GM12878 (cell line): ENCODE measurements at regions not wholly inside any gene's neighbourhood (a gene's known extent, or its start where the extent isn't known, plus 50 kb on each side); places are given as distances from the start of the nearest gene placed in this dataset.

Experiments used
- EZH2 ChIP-seq: IDR thresholded peaks from 2 replicates; pipeline ENCODE4 v1.6.1; 2012; ENCODE audit warnings: low read depth, mild to moderate bottlenecking, control low read depth, inconsistent platforms, low read length, borderline replicate concordance; ENCODE audit not compliant: control insufficient read depth
- HDGF ChIP-seq: fragments of 450-650 bp; IDR thresholded peaks from 2 replicates; pipeline ENCODE4 v1.6.1; 2016; ENCODE audit warnings: antibody characterized with exemption
- JUND ChIP-seq: IDR thresholded peaks from 2 replicates; pipeline ENCODE4 v1.6.1; 2012; ENCODE audit warnings: low read depth, mild to moderate bottlenecking, low read length, improper control_type of control experiment, moderate library complexity
- TF ChIP-seq, protein P1 (sequence below), 3 experiments: IDR thresholded peaks in 2 of 3; conservative IDR thresholded peaks in 1 of 3; 2 replicates each; pipeline ENCODE4 v1.5.1; 2011; ENCODE audit warnings: low read depth in 3 of 3, low read length in 3 of 3, mild to moderate bottlenecking in 3 of 3, control low read depth in 2 of 3, moderate library complexity in 2 of 3, inconsistent platforms in 1 of 3, mixed read lengths in 1 of 3; ENCODE audit not compliant: control insufficient read depth in 2 of 3, insufficient read depth in 1 of 3; ENCODE audit errors: extremely low read depth in 1 of 3

DNA sequence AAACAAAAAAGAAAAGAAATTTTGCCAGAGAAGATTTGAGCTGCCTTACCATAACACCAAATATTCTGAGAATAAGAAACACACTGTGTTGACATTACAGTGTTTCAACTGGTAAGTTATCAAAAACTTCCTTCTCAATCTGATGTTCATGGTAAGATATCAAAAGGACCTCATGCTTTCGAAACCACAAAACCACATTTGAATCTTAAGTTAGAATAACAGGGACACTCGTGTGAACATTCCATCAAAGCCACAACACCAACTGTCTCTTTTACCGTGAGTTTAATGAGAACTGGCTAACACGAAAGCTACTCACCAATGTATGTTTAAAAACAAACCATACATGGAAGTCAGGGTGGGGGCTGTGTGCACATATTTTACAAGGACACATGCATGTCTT lies 73.0 kb upstream of the OPRM1 start:
- TF ChIP-seq EZH2 (no peak), HDGF (no peak), JUND (no peak)
- TF ChIP-seq, protein P1, sequence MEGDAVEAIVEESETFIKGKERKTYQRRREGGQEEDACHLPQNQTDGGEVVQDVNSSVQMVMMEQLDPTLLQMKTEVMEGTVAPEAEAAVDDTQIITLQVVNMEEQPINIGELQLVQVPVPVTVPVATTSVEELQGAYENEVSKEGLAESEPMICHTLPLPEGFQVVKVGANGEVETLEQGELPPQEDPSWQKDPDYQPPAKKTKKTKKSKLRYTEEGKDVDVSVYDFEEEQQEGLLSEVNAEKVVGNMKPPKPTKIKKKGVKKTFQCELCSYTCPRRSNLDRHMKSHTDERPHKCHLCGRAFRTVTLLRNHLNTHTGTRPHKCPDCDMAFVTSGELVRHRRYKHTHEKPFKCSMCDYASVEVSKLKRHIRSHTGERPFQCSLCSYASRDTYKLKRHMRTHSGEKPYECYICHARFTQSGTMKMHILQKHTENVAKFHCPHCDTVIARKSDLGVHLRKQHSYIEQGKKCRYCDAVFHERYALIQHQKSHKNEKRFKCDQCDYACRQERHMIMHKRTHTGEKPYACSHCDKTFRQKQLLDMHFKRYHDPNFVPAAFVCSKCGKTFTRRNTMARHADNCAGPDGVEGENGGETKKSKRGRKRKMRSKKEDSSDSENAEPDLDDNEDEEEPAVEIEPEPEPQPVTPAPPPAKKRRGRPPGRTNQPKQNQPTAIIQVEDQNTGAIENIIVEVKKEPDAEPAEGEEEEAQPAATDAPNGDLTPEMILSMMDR (IDR thresholded peaks at IDR 0.05 in 2 of 3, conservative IDR thresholded peaks at IDR 0.05 in 1 of 3; ENCODE audit: control insufficient read depth in 2 of 3, extremely low read depth in 1 of 3, insufficient read depth in 1 of 3, low read depth in 3 of 3, low read length in 3 of 3) = no peak
